OCI-LY7 (cell line): ENCODE measurements at regions not wholly inside any gene's neighbourhood (a gene's known extent, or its start where the extent isn't known, plus 50 kb on each side); places are given as distances from the start of the nearest gene placed in this dataset.

Source experiments
- BruUV-seq: library from RNA; stranded (reverse); fragments of 400-500 nt; replicated peaks from 2 replicates; lab custom pipeline; 2021; lab: Mats Ljungman, UMichigan
- CTCF ChIA-PET: fragments of 300-600 bp; sonication (Branson Sonifier 250); formaldehyde crosslinking; loops from one replicate; lab custom pipeline; 2022; ENCODE audit warnings: antibody characterized with exemption; ENCODE audit not compliant: unreplicated experiment; lab: Charles Lee
- POLR2A ChIA-PET: fragments of 300-600 bp; sonication (Branson Sonifier 250); formaldehyde crosslinking; loops from one replicate; lab custom pipeline; 2022; ENCODE audit warnings: antibody characterized with exemption; lab: Charles Lee
- DNase-seq: peaks from one replicate; pipeline ENCODE4 v3.0.0-alpha.2; 2015; ENCODE audit warnings: low spot score
- H2AFZ ChIP-seq: fragments of 200-600 bp; sonication (generic), shearing (Covaris generic); 2 replicates; pipeline ENCODE4 v1.6.1; 2014; ENCODE audit warnings: mild to moderate bottlenecking, antibody characterized with exemption, low read length, moderate library complexity
- H3K27ac ChIP-seq: fragments of 200-600 bp; sonication (generic); 2 replicates; pipeline ENCODE4 v1.5.1; 2014; ENCODE audit warnings: mixed run types, low read depth, mild to moderate bottlenecking, moderate library complexity, low read length, inconsistent platforms; ENCODE audit not compliant: poor library complexity, severe bottlenecking
- H3K36me3 ChIP-seq: fragments of 200-600 bp; sonication (generic); 2 replicates; pipeline ENCODE4 v1.6.1; 2014; ENCODE audit warnings: mild to moderate bottlenecking, antibody characterized with exemption, low read length, moderate library complexity, mixed read lengths; ENCODE audit not compliant: insufficient read depth
- H3K4me1 ChIP-seq: fragments of 200-600 bp; sonication (generic); 2 replicates; pipeline ENCODE4 v1.5.1; 2014; ENCODE audit warnings: mild to moderate bottlenecking, low read length; ENCODE audit not compliant: insufficient read depth, poor library complexity, severe bottlenecking
- H3K4me2 ChIP-seq: fragments of 200-600 bp; sonication (generic); 2 replicates; pipeline ENCODE4 v1.6.1; 2014; ENCODE audit warnings: mild to moderate bottlenecking, low read length
- H3K4me3 ChIP-seq: fragments of 200-600 bp; sonication (generic); 2 replicates; pipeline ENCODE4 v1.5.1; 2014; ENCODE audit warnings: mild to moderate bottlenecking, low read depth, low read length; ENCODE audit not compliant: poor library complexity, severe bottlenecking
- H3K79me2 ChIP-seq: fragments of 200-600 bp; sonication (generic); 2 replicates; pipeline ENCODE4 v1.6.1; 2016; ENCODE audit warnings: low read depth, mild to moderate bottlenecking, low read length, moderate library complexity, mixed read lengths; ENCODE audit not compliant: insufficient read depth
- H3K9me2 ChIP-seq: fragments of 200-600 bp; sonication (generic); 2 replicates; pipeline ENCODE4 v1.6.1; 2016; ENCODE audit warnings: mild to moderate bottlenecking, low read length, mixed read lengths; ENCODE audit not compliant: insufficient read depth
- H3K9me3 ChIP-seq: fragments of 200-600 bp; sonication (generic); 2 replicates; pipeline ENCODE4 v1.6.1; 2014; ENCODE audit warnings: mild to moderate bottlenecking, mixed run types, low read length, mixed read lengths
- H4K20me1 ChIP-seq: fragments of 200-600 bp; sonication (generic); 2 replicates; pipeline ENCODE4 v1.6.1; 2014; ENCODE audit warnings: mild to moderate bottlenecking, antibody characterized with exemption, low read length, moderate library complexity, mixed read lengths; ENCODE audit not compliant: insufficient read depth
- CTCF ChIP-seq: fragments of 200-600 bp; sonication (generic); conservative IDR thresholded peaks from 2 replicates; pipeline ENCODE4 v1.5.1; 2014; ENCODE audit warnings: mild to moderate bottlenecking, antibody characterized with exemption, low read length, moderate library complexity, mixed read lengths
- EZH2phosphoT487 ChIP-seq: fragments of 200-600 bp; sonication (generic); IDR thresholded peaks from 2 replicates; pipeline ENCODE4 v1.6.1; 2018; ENCODE audit warnings: low read depth, borderline replicate concordance, mild to moderate bottlenecking, mixed run types, antibody characterized with exemption, low read length, moderate library complexity, mixed read lengths
- intact Hi-C: fragments of 100-400 bp; cut with micrococcal nuclease; formaldehyde crosslinking; loops from one replicate; pipeline ENCODE4 v1.10.0; 2022; ENCODE audit not compliant: unreplicated experiment

GRCh38 chr10:121417298-121417697 is 180.9 kb downstream of the FGFR2 start:
- no TSS peak for BruUV-seq
- ChIA-PET POLR2A (no interaction called here), CTCF (no interaction called here)
- no peaks in the 10 kb centered on the region for H3K9me3 ChIP-seq
- no peak overlapping the region for H3K4me3 ChIP-seq
- H3K79me2 ChIP-seq: no peaks in the 10 kb centered on the region
- no peak for TF ChIP-seq EZH2phosphoT487
- TF ChIP-seq CTCF: no peak
- H4K20me1 ChIP-seq: no peaks in the 10 kb centered on the region
- no peak overlapping the region for H3K4me2 ChIP-seq
- intact Hi-C loops: no loop called here
- H3K36me3 ChIP-seq: no peaks in the 10 kb centered on the region
- no peaks in the 10 kb centered on the region for H3K9me2 ChIP-seq
- H3K4me1 ChIP-seq: no peaks in the 10 kb centered on the region
- no peak overlapping the region for H3K27ac ChIP-seq
- no peak overlapping the region for H2AFZ ChIP-seq
- no peak for DNase-seq

- TF ChIP-seq EZH2phosphoT487 (no peak), CTCF (no peak)
- ChIA-PET CTCF (no interaction called here), POLR2A (no interaction called here)
- no peaks in the 10 kb centered on the region for H3K36me3 ChIP-seq
- no peaks in the 10 kb centered on the region for H3K4me1 ChIP-seq
- H3K4me2 ChIP-seq: no peak overlapping the region
- H3K27ac ChIP-seq: no peak overlapping the region
- no TSS peak for BruUV-seq
- H3K9me2 ChIP-seq: no peaks in the 10 kb centered on the region
- no peaks in the 10 kb centered on the region for H3K79me2 ChIP-seq
- H2AFZ ChIP-seq: no peak overlapping the region
- no peak overlapping the region for H3K4me3 ChIP-seq
- H4K20me1 ChIP-seq: no peaks in the 10 kb centered on the region
- intact Hi-C loops: no loop called here
- no peak for DNase-seq
- H3K9me3 ChIP-seq: no peaks in the 10 kb centered on the region
These were observed 180.0 kb downstream of the FGFR2 start for GRCh38 chr10:121418126-121418777.

GRCh38 chr10:121420006-121420405 is 178.2 kb downstream of the FGFR2 start:
- Histone ChIP-seq H3K27ac (no peak overlapping the region), H2AFZ (no peak overlapping the region), H3K4me2 (no peak overlapping the region), H3K4me3 (no peak overlapping the region), H4K20me1 (no peaks in the 10 kb centered on the region), H3K4me1 (no peaks in the 10 kb centered on the region), H3K36me3 (no peaks in the 10 kb centered on the region), H3K9me3 (no peaks in the 10 kb centered on the region), H3K79me2 (no peaks in the 10 kb centered on the region), H3K9me2 (no peaks in the 10 kb centered on the region)
- POLR2A ChIA-PET: no interaction called here
- DNase-seq: no peak
- no TSS peak for BruUV-seq
- intact Hi-C loops: no loop called here
- CTCF ChIA-PET: no interaction called here
- no peak for TF ChIP-seq CTCF
- TF ChIP-seq EZH2phosphoT487: no peak
